Thyroid gland (tissue), 4 donors: ENCODE measurements at regions not wholly inside any gene's neighbourhood (a gene's known extent, or its start where the extent isn't known, plus 50 kb on each side); places are given as distances from the start of the nearest gene placed in this dataset.

Source experiments
- CTCF ChIP-seq, 6 experiments: fragments of 200-600 bp in 3 of 6; fragments of 450-650 bp in 3 of 6; sonication (generic) in 3 of 6; IDR thresholded peaks; one replicate each; pipeline ENCODE4 v1.5.1; 2016 to 2019; ENCODE audit warnings: antibody characterized with exemption in 6 of 6, mild to moderate bottlenecking in 2 of 6, inconsistent platforms in 1 of 6, moderate library complexity in 1 of 6
- POLR2A ChIP-seq, 2 donors: fragments of 450-650 bp; IDR thresholded peaks; one replicate each; pipeline ENCODE4 v1.6.1; 2017; ENCODE audit warnings: antibody characterized with exemption in 2 of 2, mild to moderate bottlenecking in 2 of 2, moderate library complexity in 1 of 2

- no peak for TF ChIP-seq CTCF (IDR thresholded peaks at IDR 0.05)
- TF ChIP-seq POLR2A (IDR thresholded peaks at IDR 0.05): no peak
Measured at GRCh38 chr7:119996634-119997033, 276.3 kb upstream of the KCND2 start.
